Activated CD4-positive, alpha-beta T cell treated with anti-CD3 and anti-CD28 coated beads, Interleukin-2, amount 10 ng/mL, durations not matched to agents 24 days and 14 days (primary cell): ENCODE measurements at regions not wholly inside any gene's neighbourhood (a gene's known extent, or its start where the extent isn't known, plus 50 kb on each side); places are given as distances from the start of the nearest gene placed in this dataset.

Experiments
- DNase-seq: peaks from one replicate; pipeline ENCODE4 v3.0.0; 2022
- H3K27ac Mint-ChIP-seq: one replicate; pipeline ENCODE4 v1.8.0; 2022; ENCODE audit warnings: mild to moderate bottlenecking, mixed read lengths
- H3K27me3 Mint-ChIP-seq: one replicate; pipeline ENCODE4 v1.8.0; 2022; ENCODE audit warnings: mixed read lengths
- H3K36me3 Mint-ChIP-seq: one replicate; pipeline ENCODE4 v1.8.0; 2022; ENCODE audit warnings: low read depth, mild to moderate bottlenecking, mixed read lengths
- H3K4me1 Mint-ChIP-seq: one replicate; pipeline ENCODE4 v1.8.0; 2021; ENCODE audit warnings: mixed read lengths
- H3K4me3 Mint-ChIP-seq: one replicate; pipeline ENCODE4 v1.8.0; 2022; ENCODE audit warnings: mild to moderate bottlenecking, moderate library complexity, mixed read lengths
- H3K9me3 Mint-ChIP-seq: one replicate; pipeline ENCODE4 v1.8.0; 2021; ENCODE audit warnings: mixed read lengths
- intact Hi-C: fragments of 100-400 bp; cut with micrococcal nuclease; formaldehyde crosslinking; loops from one replicate; pipeline ENCODE4 v1.15.1; 2023

- peaks cover 4% of the 10 kb centered on the region for H3K9me3 Mint-ChIP-seq
- no peaks in the 10 kb centered on the region for H3K27me3 Mint-ChIP-seq
- H3K27ac Mint-ChIP-seq = peak overlapping the region; percentile 45
- H3K4me1 Mint-ChIP-seq = peaks cover 23% of the 10 kb centered on the region
- H3K36me3 Mint-ChIP-seq = peaks cover 3% of the 10 kb centered on the region
- intact Hi-C loops = no loop called here
- H3K4me3 Mint-ChIP-seq = peak overlapping the region; percentile 57
- no peak for DNase-seq
Observed at GRCh38 chr10:4181621-4182049, 396.6 kb upstream of the KLF6 start.

- no peak overlapping the region for H3K4me3 Mint-ChIP-seq
- DNase-seq = no peak
- intact Hi-C loops = no loop called here
- H3K9me3 Mint-ChIP-seq = peaks cover 4% of the 10 kb centered on the region
- H3K4me1 Mint-ChIP-seq = peaks cover 24% of the 10 kb centered on the region
- no peaks in the 10 kb centered on the region for H3K27me3 Mint-ChIP-seq
- H3K27ac Mint-ChIP-seq = no peak overlapping the region
- peaks cover 3% of the 10 kb centered on the region for H3K36me3 Mint-ChIP-seq
Observed at GRCh38 chr10:4181081-4181480, 396.1 kb upstream of the KLF6 start.

GRCh38 chr10:4177791-4178190 is 392.8 kb upstream of the KLF6 start:
- no peak overlapping the region for H3K27ac Mint-ChIP-seq
- no peaks in the 10 kb centered on the region for H3K27me3 Mint-ChIP-seq
- H3K36me3 Mint-ChIP-seq = no peaks in the 10 kb centered on the region
- peaks cover 22% of the 10 kb centered on the region for H3K4me1 Mint-ChIP-seq
- no peak overlapping the region for H3K4me3 Mint-ChIP-seq
- H3K9me3 Mint-ChIP-seq = peaks cover 5% of the 10 kb centered on the region
- intact Hi-C loops = no loop called here
- no peak for DNase-seq

- no peaks in the 10 kb centered on the region for H3K27me3 Mint-ChIP-seq
- no peak overlapping the region for H3K4me3 Mint-ChIP-seq
- peaks cover 4% of the 10 kb centered on the region for H3K36me3 Mint-ChIP-seq
- intact Hi-C loops = no loop called here
- no peak for DNase-seq
- peaks cover 11% of the 10 kb centered on the region for H3K9me3 Mint-ChIP-seq
- peaks cover 13% of the 10 kb centered on the region for H3K4me1 Mint-ChIP-seq
- no peak overlapping the region for H3K27ac Mint-ChIP-seq
Observed at GRCh38 chr10:4176500-4177281, 391.7 kb upstream of the KLF6 start.

GRCh38 chr10:4174197-4174596 is 389.2 kb upstream of the KLF6 start:
- Mint-ChIP-seq H3K27ac (no peak overlapping the region), H3K36me3 (peaks cover 4% of the 10 kb centered on the region)

GRCh38 chr10:4170633-4171314 is 385.8 kb upstream of the KLF6 start:
- Mint-ChIP-seq H3K27me3 (no peaks in the 10 kb centered on the region), H3K4me3 (no peak overlapping the region), H3K9me3 (peaks cover 31% of the 10 kb centered on the region), H3K4me1 (peaks cover under 1% of the 10 kb centered on the region), H3K36me3 (peaks cover 4% of the 10 kb centered on the region), H3K27ac (no peak overlapping the region)
- no peak for DNase-seq
- intact Hi-C loops = no loop called here

More at GRCh38 chr10:4174197-4174596, 389.2 kb upstream of the KLF6 start:
- Mint-ChIP-seq H3K4me1 (peaks cover 4% of the 10 kb centered on the region), H3K4me3 (no peak overlapping the region), H3K27me3 (no peaks in the 10 kb centered on the region), H3K9me3 (peaks cover 16% of the 10 kb centered on the region)
- DNase-seq = no peak
- intact Hi-C loops = no loop called here

- Mint-ChIP-seq H3K36me3 (peaks cover 4% of the 10 kb centered on the region), H3K9me3 (peaks cover 31% of the 10 kb centered on the region), H3K4me1 (no peaks in the 10 kb centered on the region), H3K4me3 (no peak overlapping the region), H3K27me3 (no peaks in the 10 kb centered on the region), H3K27ac (no peak overlapping the region)
- no peak for DNase-seq
- intact Hi-C loops = no loop called here
Observed at GRCh38 chr10:4170181-4170580, 385.2 kb upstream of the KLF6 start.

- Mint-ChIP-seq H3K27me3 (no peaks in the 10 kb centered on the region), H3K27ac (no peak overlapping the region), H3K4me1 (no peaks in the 10 kb centered on the region), H3K36me3 (peaks cover 4% of the 10 kb centered on the region), H3K9me3 (peaks cover 31% of the 10 kb centered on the region), H3K4me3 (no peak overlapping the region)
- intact Hi-C loops = no loop called here
- peak; percentile 25 for DNase-seq
Observed at GRCh38 chr10:4169448-4169847, 384.4 kb upstream of the KLF6 start.

- Mint-ChIP-seq H3K36me3 (peaks cover 3% of the 10 kb centered on the region), H3K9me3 (peaks cover 23% of the 10 kb centered on the region)
Observed at GRCh38 chr10:4167216-4167615, 382.2 kb upstream of the KLF6 start.

GRCh38 chr10:4162571-4163286 is 377.7 kb upstream of the KLF6 start:
- Mint-ChIP-seq H3K27me3 (no peaks in the 10 kb centered on the region), H3K9me3 (peaks cover 7% of the 10 kb centered on the region), H3K4me3 (no peak overlapping the region), H3K36me3 (no peaks in the 10 kb centered on the region), H3K27ac (no peak overlapping the region), H3K4me1 (no peaks in the 10 kb centered on the region)
- intact Hi-C loops = no loop called here
- peak; percentile 27 for DNase-seq

More at GRCh38 chr10:4167216-4167615, 382.2 kb upstream of the KLF6 start:
- DNase-seq = peak; percentile 41
- no peaks in the 10 kb centered on the region for H3K27me3 Mint-ChIP-seq
- H3K4me1 Mint-ChIP-seq = no peaks in the 10 kb centered on the region
- intact Hi-C loops = no loop called here
- H3K4me3 Mint-ChIP-seq = no peak overlapping the region
- no peak overlapping the region for H3K27ac Mint-ChIP-seq

- intact Hi-C loops = no loop called here
- DNase-seq = no peak
- H3K27ac Mint-ChIP-seq = no peak overlapping the region
- no peaks in the 10 kb centered on the region for H3K27me3 Mint-ChIP-seq
- H3K9me3 Mint-ChIP-seq = no peaks in the 10 kb centered on the region
- no peaks in the 10 kb centered on the region for H3K36me3 Mint-ChIP-seq
- peaks cover 2% of the 10 kb centered on the region for H3K4me1 Mint-ChIP-seq
- H3K4me3 Mint-ChIP-seq = no peak overlapping the region
Observed at GRCh38 chr10:4159173-4159572, 374.2 kb upstream of the KLF6 start.

- Mint-ChIP-seq H3K36me3 (no peaks in the 10 kb centered on the region), H3K4me1 (peaks cover 5% of the 10 kb centered on the region), H3K9me3 (no peaks in the 10 kb centered on the region), H3K27ac (no peak overlapping the region), H3K27me3 (no peaks in the 10 kb centered on the region), H3K4me3 (no peak overlapping the region)
- intact Hi-C loops = no loop called here
- peak; percentile 55 for DNase-seq
Observed at GRCh38 chr10:4154191-4154715, 369.2 kb upstream of the KLF6 start.

GRCh38 chr10:4151466-4151865 is 366.5 kb upstream of the KLF6 start:
- Mint-ChIP-seq H3K9me3 (peaks cover 6% of the 10 kb centered on the region), H3K27ac (no peak overlapping the region), H3K27me3 (no peaks in the 10 kb centered on the region), H3K4me1 (peaks cover 5% of the 10 kb centered on the region), H3K36me3 (peaks cover 1% of the 10 kb centered on the region), H3K4me3 (no peak overlapping the region)
- intact Hi-C loops = no loop called here
- DNase-seq = peak; percentile 58

- intact Hi-C loops = no loop called here
Observed at GRCh38 chr10:4150676-4151075, 365.7 kb upstream of the KLF6 start.

More at GRCh38 chr10:4150676-4151075, 365.7 kb upstream of the KLF6 start:
- DNase-seq = peak; percentile 51
- Mint-ChIP-seq H3K4me1 (peaks cover 5% of the 10 kb centered on the region), H3K9me3 (peaks cover 14% of the 10 kb centered on the region), H3K27ac (no peak overlapping the region), H3K4me3 (no peak overlapping the region), H3K27me3 (no peaks in the 10 kb centered on the region), H3K36me3 (peaks cover 3% of the 10 kb centered on the region)
